GM23338 (cell line): ENCODE measurements at regions not wholly inside any gene's neighbourhood (a gene's known extent, or its start where the extent isn't known, plus 50 kb on each side); places are given as distances from the start of the nearest gene placed in this dataset.

Source experiments
- CREB1 ChIP-seq: fragments of 250-450 bp; sonication (Bioruptor Pico); IDR thresholded peaks from 2 replicates; pipeline ENCODE4 v1.5.0; 2020; ENCODE audit warnings: low read depth, mild to moderate bottlenecking, moderate library complexity
- CTCF ChIP-seq, 2 experiments: fragments of 200-600 bp in 1 of 2; sonication (generic) in 1 of 2; conservative IDR thresholded peaks; 2 replicates each; pipeline versions ENCODE4 v1.5.1 to v1.6.1; 2016 to 2017; ENCODE audit warnings: antibody characterized with exemption in 2 of 2, low read depth in 2 of 2, mild to moderate bottlenecking in 2 of 2, moderate library complexity in 1 of 2
- ETS1 ChIP-seq: IDR thresholded peaks from 2 replicates; pipeline ENCODE4 v1.6.1; 2016; ENCODE audit warnings: antibody characterized with exemption
- EZH2 ChIP-seq: fragments of 200-600 bp; sonication (generic); IDR thresholded peaks from one replicate; pipeline ENCODE4 v1.8.0; 2017; ENCODE audit warnings: antibody characterized with exemption, mild to moderate bottlenecking, low read depth; ENCODE audit not compliant: unreplicated experiment
- EZH2phosphoT487 ChIP-seq: fragments of 200-600 bp; sonication (generic); IDR thresholded peaks from one replicate; pipeline ENCODE4 v1.8.1; 2018; ENCODE audit warnings: antibody characterized with exemption; ENCODE audit not compliant: unreplicated experiment
- JUNB ChIP-seq: IDR thresholded peaks from one replicate; pipeline ENCODE4 v1.6.1; 2016; ENCODE audit warnings: antibody characterized with exemption; ENCODE audit not compliant: unreplicated experiment
- NANOG ChIP-seq: IDR thresholded peaks from 2 replicates; pipeline ENCODE4 v1.6.1; 2016; ENCODE audit warnings: antibody characterized with exemption, borderline replicate concordance
- POLR2AphosphoS5 ChIP-seq: IDR thresholded peaks from 2 replicates; pipeline ENCODE4 v1.6.1; 2016; ENCODE audit warnings: antibody characterized with exemption, low read depth
- REST ChIP-seq: IDR thresholded peaks from one replicate; pipeline ENCODE4 v1.6.1; 2018; ENCODE audit warnings: antibody characterized with exemption; ENCODE audit not compliant: unreplicated experiment
- ZNF331 ChIP-seq: fragments of 250-450 bp; sonication (Bioruptor Pico); IDR thresholded peaks from 2 replicates; pipeline ENCODE4 v1.5.0; 2020; ENCODE audit warnings: low read depth, mild to moderate bottlenecking, moderate library complexity

- no peak for TF ChIP-seq CTCF (conservative IDR thresholded peaks at IDR 0.05; ENCODE audit: low read depth in 2 of 2)
- TF ChIP-seq ZNF331 (CRISPR knock-in tag) = no peak
- no peak for TF ChIP-seq CREB1 (CRISPR knock-in tag)
- no peak for TF ChIP-seq EZH2
- TF ChIP-seq ETS1 = no peak
- no peak for TF ChIP-seq NANOG
- no peak for TF ChIP-seq REST
- TF ChIP-seq POLR2AphosphoS5 = no peak
- no peak for TF ChIP-seq EZH2phosphoT487
- no peak for TF ChIP-seq JUNB
Observed at GRCh38 chr9:106283769-106284168, 579.2 kb upstream of the ZNF462 start.
